H1 (cell line): ENCODE measurements at regions not wholly inside any gene's neighbourhood (a gene's known extent, or its start where the extent isn't known, plus 50 kb on each side); places are given as distances from the start of the nearest gene placed in this dataset.

Source experiments
- CTCF ChIA-PET: fragments of 300-600 bp; sonication (Branson Sonifier 250); formaldehyde crosslinking; loops from one replicate; lab custom pipeline; 2021; ENCODE audit not compliant: partially characterized antibody; lab: Charles Lee
- POLR2A ChIA-PET: fragments of 300-600 bp; sonication (Branson Sonifier 250); formaldehyde crosslinking; loops from one replicate; lab custom pipeline; 2021; ENCODE audit warnings: inconsistent platforms; ENCODE audit not compliant: partially characterized antibody; lab: Charles Lee
- DNase-seq, 2 experiments: peaks; one replicate each; pipeline versions ENCODE4 v3.0.0 to v3.0.0-alpha.2; 2010 to 2022; ENCODE audit warnings: low spot score in 2 of 2, low read depth in 1 of 2, mixed read lengths in 1 of 2
- FAIRE-seq: peaks from 2 replicates; lab custom pipeline; 2011; peaks lifted over from hg19 to GRCh38; lab: Jason Lieb, UNC
- H2AFZ ChIP-seq: 2 replicates; pipeline ENCODE4 v1.8.1; 2012; ENCODE audit warnings: low read length, inconsistent platforms
- H2AK5ac ChIP-seq: 2 replicates; pipeline ENCODE4 v1.6.1; 2013; ENCODE audit warnings: low read depth, low read length
- H2BK120ac ChIP-seq: replicated peaks from 2 replicates; pipeline ENCODE3; 2013; ENCODE audit warnings: low read depth, low read length, inconsistent platforms
- H2BK12ac ChIP-seq: 2 replicates; pipeline ENCODE4 v1.6.1; 2013; ENCODE audit warnings: low read depth, low read length
- H2BK15ac ChIP-seq: 2 replicates; pipeline ENCODE4 v1.6.1; 2013; ENCODE audit warnings: low read length
- H2BK20ac ChIP-seq: 2 replicates; pipeline ENCODE4 v1.6.1; 2013; ENCODE audit warnings: low read length
- H2BK5ac ChIP-seq: 2 replicates; pipeline ENCODE4 v1.6.1; 2013; ENCODE audit warnings: low read depth, low read length
- H3K14ac ChIP-seq: 2 replicates; pipeline ENCODE4 v1.6.1; 2013; ENCODE audit warnings: inconsistent platforms; ENCODE audit not compliant: insufficient read length
- H3K18ac ChIP-seq: 2 replicates; pipeline ENCODE4 v1.6.1; 2013; ENCODE audit warnings: low read length; ENCODE audit errors: extremely low read depth
- H3K23ac ChIP-seq: 2 replicates; pipeline ENCODE4 v1.6.1; 2013; ENCODE audit warnings: inconsistent platforms; ENCODE audit not compliant: insufficient read length
- H3K23me2 ChIP-seq: 2 replicates; pipeline ENCODE4 v1.6.1; 2013; ENCODE audit warnings: low read depth, low read length
- H3K27ac ChIP-seq: 2 replicates; pipeline ENCODE4 v1.6.1; 2011; ENCODE audit warnings: low read depth, low read length, inconsistent platforms
- H3K27me3 ChIP-seq, 4 experiments: replicated peaks in 1 of 4; 1 replicate in 1 of 4; 2 replicates in 3 of 4; pipeline versions ENCODE4 v1.6.1 to v1.8.1; 2011 to 2013; ENCODE audit warnings: low read length in 3 of 4, mild to moderate bottlenecking in 3 of 4, inconsistent platforms in 2 of 4, mixed read lengths in 2 of 4, moderate library complexity in 1 of 4; ENCODE audit not compliant: control insufficient read depth in 3 of 4, insufficient read depth in 3 of 4; ENCODE audit errors: extremely low read depth in 1 of 4
- H3K36me3 ChIP-seq, 4 experiments: 2 replicates each; pipeline versions ENCODE4 v1.6.1 to v1.8.1; 2011 to 2013; ENCODE audit warnings: mild to moderate bottlenecking in 4 of 4, low read length in 3 of 4, moderate library complexity in 2 of 4, control low read depth in 1 of 4, inconsistent platforms in 1 of 4; ENCODE audit not compliant: insufficient read depth in 4 of 4, control insufficient read depth in 2 of 4
- H3K4ac ChIP-seq: replicated peaks from 2 replicates; pipeline ENCODE3; 2013; ENCODE audit warnings: low read length, low read depth, mixed read lengths, inconsistent platforms; ENCODE audit not compliant: insufficient read length
- H3K4me1 ChIP-seq, 4 experiments: replicated peaks in 1 of 4; 1 replicate in 1 of 4; 2 replicates in 3 of 4; pipeline versions ENCODE4 v1.6.1 to v1.8.1; 2011 to 2013; ENCODE audit warnings: low read length in 3 of 4, inconsistent platforms in 2 of 4, mixed read lengths in 1 of 4; ENCODE audit not compliant: insufficient read depth in 4 of 4, control insufficient read depth in 3 of 4
- H3K4me2 ChIP-seq, 2 experiments: 2 replicates each; pipeline versions ENCODE4 v1.6.1 to v1.8.1; 2011 to 2013; ENCODE audit warnings: low read depth in 2 of 2, low read length in 2 of 2, control low read depth in 1 of 2, inconsistent platforms in 1 of 2, mild to moderate bottlenecking in 1 of 2; ENCODE audit not compliant: insufficient read depth in 1 of 2
- H3K4me3 ChIP-seq, 4 experiments: fragments of 200-600, 300-600 bp in 1 of 4; sonication (generic), shearing (Covaris generic), sonication (Bioruptor Twin) in 1 of 4; 2 replicates each; pipeline versions ENCODE4 v1.5.1 to v1.8.1; 2011 to 2016; ENCODE audit warnings: low read length in 4 of 4, low read depth in 3 of 4, control low read depth in 2 of 4, inconsistent platforms in 2 of 4, mild to moderate bottlenecking in 2 of 4, mixed read lengths in 1 of 4, moderate library complexity in 1 of 4; ENCODE audit not compliant: insufficient read depth in 2 of 4; ENCODE audit errors: extremely low read depth in 1 of 4
- H3K56ac ChIP-seq: replicated peaks from 2 replicates; pipeline ENCODE3; 2013; ENCODE audit warnings: low read depth, mild to moderate bottlenecking, mixed read lengths, low read length, inconsistent platforms; ENCODE audit not compliant: insufficient read length
- H3K79me1 ChIP-seq: 2 replicates; pipeline ENCODE4 v1.6.1; 2013; ENCODE audit warnings: low read depth, low read length, control low read depth
- H3K79me2 ChIP-seq, 2 experiments: 2 replicates each; pipeline versions ENCODE4 v1.6.1 to v1.8.1; 2012 to 2013; ENCODE audit warnings: low read length in 2 of 2, mild to moderate bottlenecking in 2 of 2, inconsistent platforms in 1 of 2; ENCODE audit not compliant: insufficient read depth in 2 of 2, control insufficient read depth in 1 of 2
- H3K9ac ChIP-seq, 4 experiments: replicated peaks in 1 of 4; 1 replicate in 1 of 4; 2 replicates in 3 of 4; pipeline versions ENCODE4 v1.6.1 to v1.8.1; 2011 to 2013; ENCODE audit warnings: low read depth in 3 of 4, low read length in 3 of 4, control low read depth in 2 of 4, mild to moderate bottlenecking in 2 of 4, moderate library complexity in 2 of 4, inconsistent platforms in 1 of 4; ENCODE audit errors: extremely low read depth in 1 of 4
- H3K9me3 ChIP-seq, 2 experiments: 2 replicates each; pipeline versions ENCODE4 v1.6.1 to v1.8.1; 2012 to 2013; ENCODE audit warnings: mild to moderate bottlenecking in 2 of 2, moderate library complexity in 2 of 2, control low read depth in 1 of 2, inconsistent platforms in 1 of 2, low read depth in 1 of 2, low read length in 1 of 2, mixed read lengths in 1 of 2; ENCODE audit not compliant: insufficient read depth in 2 of 2
- H4K20me1 ChIP-seq, 2 experiments: replicated peaks in 1 of 2; 2 replicates each; pipeline versions ENCODE3 to v1.8.1; 2011 to 2013; ENCODE audit warnings: inconsistent platforms in 2 of 2, low read length in 2 of 2, mild to moderate bottlenecking in 1 of 2; ENCODE audit not compliant: insufficient read depth in 2 of 2, control insufficient read depth in 1 of 2
- H4K5ac ChIP-seq: 2 replicates; pipeline ENCODE4 v1.6.1; 2013; ENCODE audit warnings: low read length, low read depth, mixed read lengths, inconsistent platforms; ENCODE audit not compliant: insufficient read length
- H4K8ac ChIP-seq: 2 replicates; pipeline ENCODE4 v1.8.0; 2013; ENCODE audit warnings: mild to moderate bottlenecking, moderate library complexity, low read length, inconsistent platforms; ENCODE audit not compliant: insufficient read depth; ENCODE audit errors: extremely low read depth
- H4K91ac ChIP-seq: replicated peaks from 2 replicates; pipeline ENCODE3; 2013; ENCODE audit warnings: low read length, mixed read lengths, inconsistent platforms; ENCODE audit not compliant: insufficient read length
- BACH1 ChIP-seq: IDR thresholded peaks from 2 replicates; pipeline ENCODE4 v1.6.1; 2012; ENCODE audit warnings: low read length, improper control_type of control experiment
- BRCA1 ChIP-seq: IDR thresholded peaks from 2 replicates; pipeline ENCODE4 v1.6.1; 2012; ENCODE audit warnings: low read depth, low read length, improper control_type of control experiment
- CBX5 ChIP-seq: fragments of 300-800, 300-1000 bp; sonication (generic); IDR thresholded peaks from 2 replicates; pipeline ENCODE4 v1.7.1; 2016; ENCODE audit warnings: antibody characterized with exemption, low read length, low read depth
- CHD1 ChIP-seq: IDR thresholded peaks from 2 replicates; pipeline ENCODE4 v1.6.1; 2012; ENCODE audit warnings: low read depth, low read length, improper control_type of control experiment
- KDM1A ChIP-seq: fragments of 200-600, 300-600 bp; sonication (generic); IDR thresholded peaks from 2 replicates; pipeline ENCODE4 v1.7.1; 2016; ENCODE audit warnings: mild to moderate bottlenecking, low read length, borderline replicate concordance
- NRF1 ChIP-seq: IDR thresholded peaks from 2 replicates; pipeline ENCODE4 v1.6.1; 2011; ENCODE audit warnings: mild to moderate bottlenecking, low read depth, low read length, improper control_type of control experiment
- POLR2A ChIP-seq, 2 experiments: IDR thresholded peaks; 1 replicate in 1 of 2; 2 replicates in 1 of 2; pipeline ENCODE4 v1.6.1; 2011; ENCODE audit warnings: low read depth in 2 of 2, low read length in 2 of 2, mild to moderate bottlenecking in 2 of 2; ENCODE audit errors: control extremely low read depth in 1 of 2
- POLR2AphosphoS5 ChIP-seq: IDR thresholded peaks from 2 replicates; pipeline ENCODE4 v1.6.1; 2011; ENCODE audit warnings: low read depth, low read length
- RXRA ChIP-seq: IDR thresholded peaks from 2 replicates; pipeline ENCODE4 v1.6.1; 2011; ENCODE audit warnings: low read depth, mild to moderate bottlenecking, low read length, moderate library complexity; ENCODE audit not compliant: insufficient read depth
- SIX5 ChIP-seq: IDR thresholded peaks from 2 replicates; pipeline ENCODE4 v1.6.1; 2011; ENCODE audit warnings: mild to moderate bottlenecking, low read depth, low read length
- TBP ChIP-seq: IDR thresholded peaks from 2 replicates; pipeline ENCODE4 v1.6.1; 2011; ENCODE audit warnings: low read depth, low read length, improper control_type of control experiment
- TEAD4 ChIP-seq: IDR thresholded peaks from 2 replicates; pipeline ENCODE4 v1.6.1; 2012; ENCODE audit warnings: low read depth, low read length, inconsistent platforms, mixed read lengths
- WGBS, 2 experiments: shearing (Covaris generic) in 1 of 2; methylation state at CpG; one replicate each; pipeline versions ENCODE4 v1.1.6 to v1.1.7; 2013 to 2015; ENCODE audit warnings: low lambda C conversion rate in 2 of 2, mixed read lengths in 2 of 2, inconsistent platforms in 1 of 2, low coverage in 1 of 2, missing lambda C conversion rate in 1 of 2; ENCODE audit not compliant: insufficient replicate concordance in 2 of 2, insufficient coverage in 1 of 2, insufficient read length in 1 of 2; ENCODE audit errors: extremely low coverage in 1 of 2, missing lambda C conversion rate in 1 of 2; 5-methylcytosine and 5-hydroxymethylcytosine counted together
- TF ChIP-seq, protein P1 (sequence below): IDR thresholded peaks from 2 replicates; pipeline ENCODE4 v1.6.1; 2012; ENCODE audit warnings: inconsistent platforms

- WGBS, 2 experiments = 78% methylated on average over 3 of the region's 3 CpGs; no CpG with 5 or more reads in 1 of the 2 experiments
These were observed 137.2 kb upstream of the DACH1 start for GRCh38 chr13:72004246-72004645.

More at GRCh38 chr13:72004246-72004645, 137.2 kb upstream of the DACH1 start:
- H2AFZ ChIP-seq = no peak overlapping the region
- CTCF ChIA-PET = interaction anchor here (1.1 kb wide), 1 partner anchor 25 kb away, joined by 3 read pairs; no protein-coding TSS in a partner anchor
- no peaks in the 10 kb centered on the region for H3K79me1 ChIP-seq
- TF ChIP-seq CHD1 (no peak), CBX5 (no peak), POLR2A (IDR thresholded peaks at IDR 0.05; ENCODE audit: control extremely low read depth in 1 of 2, low read depth in 2 of 2, low read length in 2 of 2) (no peak), TEAD4 (no peak), KDM1A (no peak), POLR2AphosphoS5 (no peak), BRCA1 (no peak), NRF1 (no peak), RXRA (no peak), SIX5 (no peak), TBP (no peak), BACH1 (no peak)
- TF ChIP-seq, protein P1, sequence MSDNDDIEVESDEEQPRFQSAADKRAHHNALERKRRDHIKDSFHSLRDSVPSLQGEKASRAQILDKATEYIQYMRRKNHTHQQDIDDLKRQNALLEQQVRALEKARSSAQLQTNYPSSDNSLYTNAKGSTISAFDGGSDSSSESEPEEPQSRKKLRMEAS = no peak
- H3K14ac ChIP-seq = no peak overlapping the region
- no peak overlapping the region for H3K4me3 ChIP-seq
- H2BK20ac ChIP-seq = no peak overlapping the region
- no peak overlapping the region for H3K56ac ChIP-seq
- no peak overlapping the region for H3K9ac ChIP-seq
- no peak overlapping the region for H3K18ac ChIP-seq
- no peaks in the 10 kb centered on the region; the same call in 1 of the 2 replicates for H3K23me2 ChIP-seq
- H4K91ac ChIP-seq = no peak overlapping the region
- H3K27ac ChIP-seq = no peak overlapping the region
- no peak overlapping the region for H2BK120ac ChIP-seq
- H2BK12ac ChIP-seq = no peak overlapping the region
- H2BK5ac ChIP-seq = no peak overlapping the region
- H3K23ac ChIP-seq = no peak overlapping the region
- DNase-seq (no peak), FAIRE-seq (no peak)
- no peak overlapping the region for H3K4ac ChIP-seq
- POLR2A ChIA-PET = no interaction called here
- no peaks in the 10 kb centered on the region for H3K9me3 ChIP-seq
- H3K27me3 ChIP-seq = no peaks in the 10 kb centered on the region
- no peak overlapping the region for H3K4me2 ChIP-seq
- no peak overlapping the region for H4K5ac ChIP-seq
- H2AK5ac ChIP-seq = no peak overlapping the region
- no peaks in the 10 kb centered on the region for H3K4me1 ChIP-seq
- no peaks in the 10 kb centered on the region for H3K79me2 ChIP-seq
- H3K36me3 ChIP-seq = no peaks in the 10 kb centered on the region
- no peak overlapping the region for H4K8ac ChIP-seq
- no peak overlapping the region for H2BK15ac ChIP-seq
- H4K20me1 ChIP-seq = no peaks in the 10 kb centered on the region
